Forelimb muscle (tissue), 1 donor: ENCODE measurements at regions not wholly inside any gene's neighbourhood (a gene's known extent, or its start where the extent isn't known, plus 50 kb on each side); places are given as distances from the start of the nearest gene placed in this dataset.

Source experiments
- DNase-seq: peaks from one replicate; pipeline ENCODE4 v3.0.0-alpha.2; 2013; ENCODE audit warnings: low read depth

DNA sequence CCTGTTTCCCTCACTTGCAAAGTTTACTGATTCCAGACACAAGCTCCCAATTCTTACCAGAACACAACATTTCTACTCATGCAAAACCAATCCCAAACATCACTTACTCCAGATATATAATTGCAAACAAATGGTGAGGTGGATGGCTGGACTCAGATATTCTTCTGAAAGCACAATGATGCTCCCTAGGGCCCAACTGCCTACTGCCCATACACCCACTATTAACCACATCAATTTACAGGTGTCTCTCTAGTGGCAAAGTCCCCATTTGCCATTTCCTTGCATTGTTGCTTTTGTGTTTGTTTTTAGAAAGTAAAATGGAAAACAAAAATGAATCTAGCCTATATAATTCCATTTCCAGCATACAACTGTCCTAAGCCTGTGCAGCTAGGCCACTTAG, 320.9 kb upstream of the PRDM1 start:
- DNase-seq: no peak

- DNase-seq: no peak
Observed at GRCh38 chr6:105764315-105764714, 321.8 kb upstream of the PRDM1 start.

GRCh38 chr6:105763866-105764265, 322.3 kb upstream of the PRDM1 start:
- DNase-seq: no peak

- no peak for DNase-seq
Observed at GRCh38 chr6:105760746-105761145, 325.4 kb upstream of the PRDM1 start.

DNA sequence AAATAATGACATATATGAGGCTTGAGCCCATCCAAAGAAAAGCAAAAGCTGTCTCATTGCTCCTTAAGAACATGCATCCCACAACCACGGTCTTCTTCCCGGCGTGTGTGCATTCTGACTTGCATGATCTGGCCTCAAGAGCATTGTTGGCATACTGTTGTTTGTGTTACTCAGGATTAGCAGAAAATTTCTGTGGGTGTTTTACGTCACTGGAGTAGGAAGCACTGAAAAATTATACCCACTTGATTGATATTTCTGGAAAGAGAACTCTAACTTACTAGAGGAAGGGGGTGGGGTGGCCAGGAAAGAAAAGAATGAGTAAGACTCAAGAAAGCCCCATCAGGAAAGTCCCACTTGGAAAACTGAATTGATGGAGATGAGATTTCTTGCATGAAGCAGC, 326.2 kb upstream of the PRDM1 start:
- no peak for DNase-seq

DNA sequence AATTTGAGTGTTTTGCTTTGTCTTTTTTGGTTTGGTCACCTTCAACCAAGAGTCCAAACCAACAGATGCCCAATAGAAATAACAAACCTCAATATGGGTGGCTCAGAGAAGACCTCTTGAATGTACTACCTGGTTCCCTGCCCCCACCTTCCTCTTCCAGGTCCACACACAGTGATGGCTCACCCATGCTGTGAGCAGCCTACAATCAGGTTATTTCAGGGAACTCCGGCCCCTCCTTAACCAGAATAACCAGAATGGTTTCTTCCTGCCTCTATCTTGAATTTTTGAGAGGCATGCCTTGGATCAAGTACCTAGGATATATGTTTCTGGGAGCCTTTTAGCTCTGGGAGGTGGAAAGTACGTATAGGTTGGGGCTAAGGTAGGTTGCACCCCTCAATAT, 327.1 kb upstream of the PRDM1 start:
- no peak for DNase-seq

DNA sequence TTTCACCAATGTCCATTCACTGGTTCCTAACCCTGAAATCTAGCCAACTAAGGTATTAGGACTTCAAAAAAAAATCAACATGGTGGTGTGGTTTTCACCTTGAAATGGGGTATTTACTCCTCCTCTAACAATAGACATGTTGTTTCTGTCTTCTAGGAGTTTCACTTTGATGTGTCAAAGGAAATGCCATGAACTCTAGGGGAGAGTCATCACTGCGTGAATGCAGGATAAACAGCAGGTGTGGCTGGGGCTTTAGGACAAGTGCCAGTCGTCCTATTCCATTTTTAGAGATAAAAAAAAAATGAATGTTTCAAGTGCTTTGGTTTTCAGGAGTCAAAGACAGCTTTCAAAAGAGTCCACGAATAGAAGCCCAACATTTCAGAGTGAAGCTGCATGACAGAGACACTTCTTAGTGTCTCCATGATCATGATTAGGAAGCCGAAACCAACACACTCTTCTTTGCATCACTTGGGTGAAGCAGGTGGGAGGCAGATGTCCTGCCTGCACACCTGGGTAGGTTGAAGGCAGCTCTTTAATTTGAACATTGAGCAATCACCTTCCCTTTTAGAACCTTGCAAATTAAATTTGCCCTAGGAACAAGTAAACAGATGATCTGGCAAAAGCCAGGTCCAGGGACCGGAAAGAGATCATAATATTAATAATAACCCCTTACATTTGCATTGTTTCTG, 328.5 kb upstream of the PRDM1 start:
- no peak for DNase-seq

- no peak for DNase-seq
Observed at GRCh38 chr6:105755885-105756284, 330.3 kb upstream of the PRDM1 start.

- peak; percentile 46 for DNase-seq
Observed at GRCh38 chr6:105753620-105754211, 332.4 kb upstream of the PRDM1 start.

DNA sequence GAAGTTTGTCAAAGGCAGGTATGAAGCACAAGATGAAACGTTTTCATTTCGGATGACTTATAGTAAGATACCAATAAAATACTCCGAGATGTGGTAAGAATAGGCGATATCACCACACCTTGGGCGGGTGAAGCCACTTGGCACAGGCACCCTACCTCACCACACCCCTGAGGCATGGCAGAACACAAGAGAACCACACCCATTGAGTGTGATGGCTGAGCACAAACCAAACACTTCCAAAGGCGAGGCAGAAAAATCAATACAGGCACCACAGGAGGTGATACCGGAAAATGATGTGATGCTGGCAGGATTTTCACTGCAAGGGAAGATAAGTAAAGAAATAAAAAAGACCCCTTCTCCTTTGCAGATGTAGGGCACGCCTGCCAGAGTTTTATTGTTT, 332.9 kb upstream of the PRDM1 start:
- no peak for DNase-seq

- no peak for DNase-seq
Observed at GRCh38 chr6:105750089-105750488, 336.0 kb upstream of the PRDM1 start.

GRCh38 chr6:105748737-105749161, 337.4 kb upstream of the PRDM1 start:
- no peak for DNase-seq

DNA sequence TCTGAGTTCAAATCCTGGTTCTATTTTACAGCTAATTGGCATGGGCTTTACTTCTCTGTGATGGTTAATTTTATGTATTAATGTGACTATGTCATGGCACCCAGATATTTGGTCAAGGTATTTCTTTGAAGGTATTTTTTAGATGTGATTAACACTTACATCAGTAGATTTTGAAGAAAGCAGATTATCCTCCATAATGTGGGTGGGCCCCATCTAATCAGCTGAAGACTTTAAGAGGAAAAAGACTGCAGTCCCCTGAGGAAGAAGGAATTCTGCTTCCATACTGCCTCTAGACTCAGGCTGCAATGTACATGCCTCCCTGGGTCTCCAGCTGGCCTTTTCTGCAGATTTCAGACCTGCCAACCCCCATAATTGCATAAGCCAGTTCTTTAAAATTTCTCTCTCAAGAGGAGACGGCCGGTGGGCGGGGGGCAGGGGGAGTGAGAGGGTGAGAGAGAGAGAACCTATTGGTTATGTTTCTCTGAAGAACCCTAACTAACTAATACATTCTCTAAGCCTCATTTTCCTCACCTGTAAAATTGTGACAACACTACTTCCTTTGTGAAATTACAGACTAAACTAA, 338.2 kb upstream of the PRDM1 start:
- DNase-seq: no peak

DNA sequence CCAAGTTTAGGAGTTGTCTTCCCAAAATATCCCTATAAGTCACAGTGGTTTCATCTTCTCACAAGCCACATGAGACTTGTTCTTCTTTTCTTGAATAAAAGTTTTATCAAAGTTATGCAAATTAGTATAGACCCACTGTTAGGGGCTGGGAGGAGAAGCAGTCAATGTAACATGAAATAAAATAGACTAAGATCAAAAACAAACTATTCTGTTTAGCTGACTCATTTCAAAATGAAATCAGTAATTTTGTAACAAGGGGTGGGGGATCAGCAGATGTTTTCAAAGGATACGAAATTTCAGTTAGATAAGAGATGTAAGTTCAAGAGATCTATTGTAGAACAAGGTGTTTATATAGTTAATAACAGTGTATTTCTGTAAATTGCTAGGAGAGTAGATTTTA, 339.6 kb upstream of the PRDM1 start:
- no peak for DNase-seq

- DNase-seq: no peak
Observed at GRCh38 chr6:105746130-105746505, 340.0 kb upstream of the PRDM1 start.

DNA sequence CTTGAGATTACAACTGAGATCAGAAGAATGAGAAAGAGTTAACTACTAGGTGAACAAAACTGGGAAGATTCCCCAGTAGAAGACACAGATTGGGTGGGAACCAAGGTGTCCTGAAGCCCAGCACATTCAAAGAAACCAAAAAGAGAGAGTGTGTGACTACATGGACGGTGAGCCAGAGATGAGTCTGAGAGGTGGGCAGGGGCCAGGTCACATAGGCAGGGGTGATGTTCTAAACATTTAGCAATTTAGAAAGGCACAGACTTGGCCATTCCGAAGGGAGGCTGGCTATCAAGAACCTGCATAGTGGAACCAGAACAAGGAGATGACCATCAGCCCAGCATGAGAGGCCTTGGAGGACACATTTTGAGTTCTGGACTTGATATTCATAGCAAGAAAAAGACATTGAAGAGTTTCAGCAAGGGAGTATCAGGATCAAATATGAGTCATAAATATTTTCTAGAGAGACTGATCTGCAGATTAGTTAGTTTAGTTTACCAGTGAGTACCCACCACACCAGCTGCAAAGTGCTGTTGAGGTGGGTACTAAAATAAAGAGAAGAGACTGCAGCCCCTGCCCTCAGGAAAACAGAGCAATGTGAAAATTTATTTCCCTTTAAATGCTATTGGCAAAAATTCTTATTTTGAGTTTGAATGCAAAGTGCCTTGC, 340.5 kb upstream of the PRDM1 start:
- DNase-seq: no peak

DNA sequence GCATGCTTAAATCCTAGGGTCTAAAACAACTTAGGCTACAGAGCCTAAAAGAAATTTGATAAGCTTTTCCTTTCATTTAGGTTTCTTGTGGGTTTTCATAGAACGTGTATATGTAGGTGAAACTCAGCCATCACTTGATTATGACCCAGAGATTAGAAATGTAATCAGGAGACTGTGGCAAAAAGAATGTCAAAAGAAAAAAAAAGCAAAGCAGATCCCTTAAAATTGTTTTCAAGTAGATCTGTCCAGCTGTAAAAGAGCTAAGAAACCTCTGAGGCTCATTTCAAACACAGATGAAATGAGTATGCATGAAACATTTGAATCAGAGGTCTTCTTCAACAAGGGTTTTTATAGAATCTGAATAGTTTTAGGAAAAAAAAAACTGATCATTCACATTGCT, 341.3 kb upstream of the PRDM1 start:
- no peak for DNase-seq

DNA sequence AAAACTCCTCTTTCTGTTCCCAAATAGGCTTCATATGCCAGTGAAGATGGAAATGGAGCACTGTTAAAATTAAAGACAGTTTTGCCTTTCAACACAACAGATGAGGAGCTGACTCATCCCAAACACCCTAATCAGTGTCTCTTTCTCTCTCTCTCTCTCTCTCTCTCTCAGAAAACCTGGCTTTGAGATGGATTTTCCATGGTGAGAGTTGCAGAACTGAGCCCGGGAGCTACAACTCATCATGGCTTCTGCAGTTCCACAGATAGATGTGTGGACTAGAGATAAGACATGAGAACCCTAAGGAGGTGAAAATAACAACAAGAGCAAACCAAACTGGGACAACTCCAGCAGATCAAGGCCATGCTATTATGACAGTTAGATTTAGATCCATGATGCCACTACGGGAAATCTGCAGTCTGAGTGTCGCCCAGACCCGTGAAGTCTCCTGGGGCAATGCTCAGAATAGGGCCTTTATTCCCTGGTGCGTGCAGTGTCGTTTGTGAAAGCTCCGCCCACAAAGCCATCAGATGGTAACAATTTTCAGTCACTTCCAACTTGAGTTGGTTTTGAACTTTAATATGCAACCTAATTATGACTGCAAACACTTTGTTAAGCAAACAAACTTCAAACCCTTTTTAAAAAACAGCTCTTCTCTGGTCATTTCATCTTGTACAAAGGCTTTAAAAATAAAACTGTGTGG, 338.2 kb upstream of the PREP start:
- no peak for DNase-seq

- no peak for DNase-seq
Observed at GRCh38 chr6:105739764-105740163, 336.9 kb upstream of the PREP start.

GRCh38 chr6:105733556-105734162, 330.8 kb upstream of the PREP start:
- DNase-seq: no peak

DNA sequence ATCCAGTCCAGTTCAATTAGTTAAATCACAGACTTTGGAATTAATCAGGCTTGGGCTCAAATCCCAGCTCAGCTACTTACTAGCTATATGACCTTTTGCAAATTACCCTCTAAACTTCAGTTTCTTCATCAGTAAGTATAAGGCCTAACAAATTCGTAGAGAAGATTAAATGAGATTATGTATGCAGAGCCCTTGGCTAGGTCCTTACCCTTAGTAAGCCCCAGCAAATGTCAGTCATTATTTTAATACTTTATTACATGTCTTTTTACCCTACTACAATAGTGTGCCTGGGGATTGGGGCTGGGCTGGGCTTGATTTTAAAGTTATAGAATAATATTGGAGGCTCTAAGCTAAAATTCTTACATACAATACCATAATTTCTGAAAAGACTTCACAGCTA, 326.1 kb upstream of the PREP start:
- no peak for DNase-seq
